Fibroblast of lung (primary cell): ENCODE measurements at regions not wholly inside any gene's neighbourhood (a gene's known extent, or its start where the extent isn't known, plus 50 kb on each side); places are given as distances from the start of the nearest gene placed in this dataset.
"Not testable (repeated sequence)": the region's sequence is repeated elsewhere in the genome, so short reads cannot be mapped to it uniquely, and the experiment has no call there.

Experiments
- CTCF ChIP-seq, 2 donors: IDR thresholded peaks in 1 of 2; conservative IDR thresholded peaks in 1 of 2; 1 replicate in 1 of 2; 2 replicates in 1 of 2; pipeline ENCODE4 v1.5.1; 2011 to 2012; ENCODE audit warnings: low read length in 2 of 2, control low read depth in 1 of 2, inconsistent platforms in 1 of 2, low read depth in 1 of 2, mild to moderate bottlenecking in 1 of 2
- EZH2 ChIP-seq: IDR thresholded peaks from 2 replicates; pipeline ENCODE4 v1.5.1; 2012; ENCODE audit warnings: low read length, control low read depth, mild to moderate bottlenecking; ENCODE audit errors: missing control alignments

DNA sequence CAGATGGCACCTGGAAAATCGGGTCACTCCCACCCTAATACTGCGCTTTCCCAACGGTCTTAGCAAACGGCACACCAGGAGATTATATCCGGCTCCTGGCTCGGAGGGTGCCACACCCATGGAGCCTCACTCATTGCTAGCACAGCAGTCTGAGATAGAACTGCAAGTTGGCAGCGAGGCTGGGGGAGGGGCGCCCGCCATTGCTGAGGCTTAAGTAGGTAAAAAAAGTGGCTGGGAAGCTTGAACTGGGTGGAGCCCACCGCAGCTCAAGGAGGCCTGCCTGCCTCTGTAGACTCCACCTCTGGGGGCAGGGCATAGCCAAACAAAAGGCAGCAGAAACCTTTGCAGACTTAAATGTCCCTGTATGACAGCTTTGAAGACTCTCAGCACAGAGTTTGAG lies 189.6 kb upstream of the GPR149 start:
- not testable (repeated sequence) for TF ChIP-seq EZH2; CTCF (conservative IDR thresholded peaks at IDR 0.05 in 1 of 2, IDR thresholded peaks at IDR 0.05 in 1 of 2; ENCODE audit: low read depth in 1 of 2, low read length in 2 of 2)
